ENCODE measurements at regions not wholly inside any gene's neighbourhood (a gene's known extent, or its start where the extent isn't known, plus 50 kb on each side); places are given as distances from the start of the nearest gene placed in this dataset.

DNA sequence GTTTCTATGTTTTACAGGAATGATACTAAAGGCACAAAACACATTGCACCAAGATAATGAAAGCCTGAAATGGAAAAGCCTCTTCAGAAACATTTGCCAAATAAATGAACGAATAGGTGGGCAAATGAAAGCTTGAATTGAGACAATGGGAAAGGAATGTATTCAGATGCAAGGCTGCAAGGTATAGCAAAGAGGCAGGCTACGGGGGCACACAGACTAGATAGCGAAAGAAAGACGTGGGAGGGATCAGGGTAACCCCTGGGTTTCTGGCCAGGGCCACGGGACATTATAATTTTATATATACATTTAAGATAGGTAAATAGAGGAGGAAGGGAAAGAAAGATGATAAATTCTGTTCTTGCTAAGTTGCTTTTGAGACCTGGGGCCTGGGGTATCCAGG is 95.9 kb upstream of the NLGN1 start:
- TF ChIP-seq CTCF (IDR thresholded peaks at IDR 0.05; ENCODE audit: extremely low read depth in 1 of 2, insufficient read depth in 1 of 2, low read depth in 1 of 2, low read length in 2 of 2) (no peak), MAX (IDR thresholded peaks at IDR 0.05; ENCODE audit: insufficient read depth, insufficient read length) (no peak), POLR2A (IDR thresholded peaks at IDR 0.05; ENCODE audit: low read depth, low read length) (no peak), EZH2 (IDR thresholded peaks at IDR 0.05; ENCODE audit: borderline replicate concordance, low read depth, low read length, severe bottlenecking) (no peak), POLR2AphosphoS5 (IDR thresholded peaks at IDR 0.05; ENCODE audit: insufficient read depth, low read depth, low read length) (no peak), GATA2 (IDR thresholded peaks at IDR 0.05; ENCODE audit: insufficient read depth, insufficient read length, low read depth, low read length) (no peak), JUN (IDR thresholded peaks at IDR 0.05; ENCODE audit: borderline replicate concordance, insufficient read depth, insufficient read length, low read depth) (no peak)

Data from endothelial cell of umbilical vein (primary cell).